ENCODE measurements at regions not wholly inside any gene's neighbourhood (a gene's known extent, or its start where the extent isn't known, plus 50 kb on each side); places are given as distances from the start of the nearest gene placed in this dataset.

DNA sequence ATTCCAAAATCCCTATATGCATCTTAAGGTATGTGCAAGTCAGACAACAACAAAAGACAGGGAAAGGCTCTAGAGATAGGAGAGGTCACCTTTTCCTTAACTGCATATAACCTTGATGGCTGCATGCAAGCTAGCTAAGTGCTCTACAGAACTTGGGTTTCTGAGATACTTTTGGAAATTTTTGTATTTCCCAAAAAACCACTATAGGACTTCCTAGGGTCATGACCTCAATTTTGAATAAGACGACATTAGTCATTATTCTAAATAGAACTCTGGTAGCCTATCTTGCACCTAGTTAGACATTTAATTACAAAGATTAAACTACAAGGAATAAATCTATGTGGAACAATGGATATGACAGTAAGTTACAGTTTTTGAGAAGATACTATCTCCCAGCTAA lies 309.3 kb downstream of the BCAT1 start:
- TF ChIP-seq, protein P1, sequence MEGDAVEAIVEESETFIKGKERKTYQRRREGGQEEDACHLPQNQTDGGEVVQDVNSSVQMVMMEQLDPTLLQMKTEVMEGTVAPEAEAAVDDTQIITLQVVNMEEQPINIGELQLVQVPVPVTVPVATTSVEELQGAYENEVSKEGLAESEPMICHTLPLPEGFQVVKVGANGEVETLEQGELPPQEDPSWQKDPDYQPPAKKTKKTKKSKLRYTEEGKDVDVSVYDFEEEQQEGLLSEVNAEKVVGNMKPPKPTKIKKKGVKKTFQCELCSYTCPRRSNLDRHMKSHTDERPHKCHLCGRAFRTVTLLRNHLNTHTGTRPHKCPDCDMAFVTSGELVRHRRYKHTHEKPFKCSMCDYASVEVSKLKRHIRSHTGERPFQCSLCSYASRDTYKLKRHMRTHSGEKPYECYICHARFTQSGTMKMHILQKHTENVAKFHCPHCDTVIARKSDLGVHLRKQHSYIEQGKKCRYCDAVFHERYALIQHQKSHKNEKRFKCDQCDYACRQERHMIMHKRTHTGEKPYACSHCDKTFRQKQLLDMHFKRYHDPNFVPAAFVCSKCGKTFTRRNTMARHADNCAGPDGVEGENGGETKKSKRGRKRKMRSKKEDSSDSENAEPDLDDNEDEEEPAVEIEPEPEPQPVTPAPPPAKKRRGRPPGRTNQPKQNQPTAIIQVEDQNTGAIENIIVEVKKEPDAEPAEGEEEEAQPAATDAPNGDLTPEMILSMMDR (IDR thresholded peaks at IDR 0.05), result no peak
- TF ChIP-seq POLR2A (IDR thresholded peaks at IDR 0.05), result no peak
